Trophoblast cell (in vitro differentiated cells and primary cell): ENCODE measurements at regions not wholly inside any gene's neighbourhood (a gene's known extent, or its start where the extent isn't known, plus 50 kb on each side); places are given as distances from the start of the nearest gene placed in this dataset.
"Not testable (repeated sequence)": the region's sequence is repeated elsewhere in the genome, so short reads cannot be mapped to it uniquely, and the experiment has no call there.

ENCODE experiments used
- DNase-seq, 2 donors: peaks; one replicate each; pipeline ENCODE4 v3.0.0-alpha.2; 2016
- H2AFZ ChIP-seq: 2 replicates; pipeline ENCODE4 v1.6.1; 2013; ENCODE audit warnings: low read length, moderate library complexity, mild to moderate bottlenecking; ENCODE audit not compliant: insufficient read depth, poor library complexity
- H2AK5ac ChIP-seq: 2 replicates; pipeline ENCODE4 v1.6.1; 2013; ENCODE audit warnings: mild to moderate bottlenecking, low read length
- H2BK120ac ChIP-seq: 2 replicates; pipeline ENCODE4 v1.6.1; 2013; ENCODE audit warnings: low read length, mild to moderate bottlenecking, moderate library complexity; ENCODE audit not compliant: insufficient read depth, poor library complexity
- H2BK12ac ChIP-seq: 2 replicates; pipeline ENCODE4 v1.6.1; 2013; ENCODE audit warnings: mild to moderate bottlenecking, low read length, moderate library complexity
- H2BK5ac ChIP-seq: 2 replicates; pipeline ENCODE4 v1.6.1; 2013; ENCODE audit warnings: low read length, low read depth, moderate library complexity, mild to moderate bottlenecking; ENCODE audit not compliant: poor library complexity
- H3K14ac ChIP-seq: 2 replicates; pipeline ENCODE4 v1.6.1; 2013; ENCODE audit warnings: mild to moderate bottlenecking, low read length
- H3K18ac ChIP-seq: 2 replicates; pipeline ENCODE4 v1.6.1; 2013; ENCODE audit warnings: mild to moderate bottlenecking, low read length
- H3K23ac ChIP-seq: 2 replicates; pipeline ENCODE4 v1.6.1; 2013; ENCODE audit warnings: low read length
- H3K27ac ChIP-seq: 2 replicates; pipeline ENCODE4 v1.5.1; 2013; ENCODE audit warnings: low read depth, mild to moderate bottlenecking, inconsistent platforms, low read length, moderate library complexity
- H3K27me3 ChIP-seq: 2 replicates; pipeline ENCODE4 v1.6.1; 2013; ENCODE audit warnings: inconsistent platforms, mild to moderate bottlenecking, low read length, moderate library complexity; ENCODE audit not compliant: insufficient read depth
- H3K36me3 ChIP-seq, 2 experiments: 1 replicate in 1 of 2; 2 replicates in 1 of 2; pipeline ENCODE4 v1.6.1; 2013; ENCODE audit warnings: low read length in 2 of 2, mild to moderate bottlenecking in 2 of 2, moderate library complexity in 1 of 2; ENCODE audit not compliant: insufficient read depth in 2 of 2, control insufficient read depth in 1 of 2
- H3K4ac ChIP-seq: 2 replicates; pipeline ENCODE4 v1.6.1; 2013; ENCODE audit warnings: low read depth, mild to moderate bottlenecking, low read length, moderate library complexity
- H3K4me1 ChIP-seq, 2 experiments: 1 replicate in 1 of 2; 2 replicates in 1 of 2; pipeline ENCODE4 v1.6.1; 2013; ENCODE audit warnings: low read length in 2 of 2, mild to moderate bottlenecking in 2 of 2, moderate library complexity in 1 of 2; ENCODE audit not compliant: insufficient read depth in 2 of 2, control insufficient read depth in 1 of 2
- H3K4me2 ChIP-seq: 2 replicates; pipeline ENCODE4 v1.6.1; 2013; ENCODE audit warnings: inconsistent platforms, mild to moderate bottlenecking, low read length, moderate library complexity
- H3K4me3 ChIP-seq: 2 replicates; pipeline ENCODE4 v1.5.1; 2013; ENCODE audit warnings: mild to moderate bottlenecking, low read depth, low read length, inconsistent platforms
- H3K79me1 ChIP-seq: one replicate; pipeline ENCODE4 v1.6.1; 2013; ENCODE audit warnings: low read length
- H3K79me2 ChIP-seq: 2 replicates; pipeline ENCODE4 v1.6.1; 2013; ENCODE audit warnings: low read length, mild to moderate bottlenecking; ENCODE audit not compliant: control insufficient read depth, insufficient read depth, poor library complexity
- H3K9ac ChIP-seq: 2 replicates; pipeline ENCODE4 v1.6.1; 2013; ENCODE audit warnings: mild to moderate bottlenecking, low read length
- H3K9me3 ChIP-seq: 2 replicates; pipeline ENCODE4 v1.6.1; 2013; ENCODE audit warnings: low read depth, mild to moderate bottlenecking, control low read depth, inconsistent platforms, low read length; ENCODE audit not compliant: insufficient read depth
- H4K12ac ChIP-seq: 2 replicates; pipeline ENCODE4 v1.6.1; 2013; ENCODE audit warnings: low read depth, mild to moderate bottlenecking, low read length, moderate library complexity
- H4K8ac ChIP-seq: 2 replicates; pipeline ENCODE4 v1.6.1; 2013; ENCODE audit warnings: low read depth, mild to moderate bottlenecking, low read length, moderate library complexity
- H4K91ac ChIP-seq: one replicate; pipeline ENCODE4 v1.6.1; 2013; ENCODE audit warnings: low read depth, mild to moderate bottlenecking, low read length, moderate library complexity
- WGBS: extraction: QIAGEN DNeasy Blood & Tissue Kit; methylation state at CpG from one replicate; pipeline ENCODE4 v1.1.7; 2013; ENCODE audit warnings: missing lambda C conversion rate; ENCODE audit not compliant: insufficient read length, insufficient coverage; ENCODE audit errors: extremely low coverage; 5-methylcytosine and 5-hydroxymethylcytosine counted together

- H3K9ac ChIP-seq, H2AK5ac ChIP-seq, H2BK5ac ChIP-seq, H4K12ac ChIP-seq, H2AFZ ChIP-seq, H2BK12ac ChIP-seq, H3K18ac ChIP-seq, DNase-seq, H2BK120ac ChIP-seq, H3K9me3 ChIP-seq, H3K36me3 ChIP-seq, H4K8ac ChIP-seq, H3K79me2 ChIP-seq, H3K4me3 ChIP-seq, H4K91ac ChIP-seq, H3K14ac ChIP-seq, H3K79me1 ChIP-seq, H3K27me3 ChIP-seq, H3K4ac ChIP-seq, H3K23ac ChIP-seq, H3K4me1 ChIP-seq, H3K27ac ChIP-seq, H3K4me2 ChIP-seq: not testable (repeated sequence)
- WGBS, result no CpG with 5 or more reads among the region's 4 CpGs
Measured at GRCh38 chr5:104037136-104037535, 474.5 kb upstream of the NUDT12 start.

- not testable (repeated sequence) for H3K4ac ChIP-seq, H3K36me3 ChIP-seq, H3K14ac ChIP-seq, H3K4me3 ChIP-seq, H2BK5ac ChIP-seq, H3K9me3 ChIP-seq, H2AK5ac ChIP-seq, H3K27ac ChIP-seq, H4K12ac ChIP-seq, H2BK12ac ChIP-seq, H3K4me1 ChIP-seq, H3K18ac ChIP-seq, H3K4me2 ChIP-seq, H4K91ac ChIP-seq, H4K8ac ChIP-seq, H3K9ac ChIP-seq, DNase-seq, H2AFZ ChIP-seq, H3K79me1 ChIP-seq, H3K23ac ChIP-seq, H2BK120ac ChIP-seq, H3K79me2 ChIP-seq, H3K27me3 ChIP-seq
- WGBS, result no CpG with 5 or more reads among the region's 4 CpGs
Measured at GRCh38 chr5:104033186-104033585, 470.6 kb upstream of the NUDT12 start.

- Histone ChIP-seq H2BK120ac (no peak overlapping the region), H3K18ac (no peak overlapping the region), H3K79me2 (no peaks in the 10 kb centered on the region), H3K4me1 (no peaks in the 10 kb centered on the region), H3K4me2 (no peak overlapping the region), H3K79me1 (no peaks in the 10 kb centered on the region), H3K23ac (no peak overlapping the region), H3K27ac (no peak overlapping the region), H3K36me3 (no peaks in the 10 kb centered on the region), H3K14ac (no peak overlapping the region), H2BK12ac (no peak overlapping the region), H4K12ac (no peak overlapping the region), H3K4ac (no peak overlapping the region), H3K27me3 (no peaks in the 10 kb centered on the region), H3K9ac (no peak overlapping the region), H2AFZ (no peak overlapping the region), H3K9me3 (no peaks in the 10 kb centered on the region), H4K8ac (no peak overlapping the region), H4K91ac (no peak overlapping the region), H2BK5ac (no peak overlapping the region), H2AK5ac (no peak overlapping the region), H3K4me3 (no peak overlapping the region)
- DNase-seq, result no peak
- WGBS, result no CpG with 5 or more reads among the region's 5 CpGs
Measured at GRCh38 chr5:104024538-104024937, 461.9 kb upstream of the NUDT12 start.

- Histone ChIP-seq H3K18ac (no peak overlapping the region), H3K23ac (no peak overlapping the region), H3K4me1 (no peaks in the 10 kb centered on the region), H2BK120ac (no peak overlapping the region), H2BK5ac (no peak overlapping the region), H3K9me3 (no peaks in the 10 kb centered on the region), H3K4ac (no peak overlapping the region), H3K27ac (no peak overlapping the region), H3K14ac (no peak overlapping the region), H3K4me2 (no peak overlapping the region), H3K9ac (no peak overlapping the region), H4K91ac (no peak overlapping the region), H3K79me1 (no peaks in the 10 kb centered on the region), H3K36me3 (no peaks in the 10 kb centered on the region), H2BK12ac (no peak overlapping the region), H3K27me3 (no peaks in the 10 kb centered on the region), H4K12ac (no peak overlapping the region), H4K8ac (no peak overlapping the region), H3K79me2 (no peaks in the 10 kb centered on the region), H2AFZ (no peak overlapping the region), H3K4me3 (no peak overlapping the region), H2AK5ac (no peak overlapping the region)
- no peak for DNase-seq
- no CpG with 5 or more reads among the region's 2 CpGs for WGBS
Measured at GRCh38 chr5:104023739-104024138, 461.1 kb upstream of the NUDT12 start.
